ENCODE measurements at regions not wholly inside any gene's neighbourhood (a gene's known extent, or its start where the extent isn't known, plus 50 kb on each side); places are given as distances from the start of the nearest gene placed in this dataset.
"Not testable (repeated sequence)": the region's sequence is repeated elsewhere in the genome, so short reads cannot be mapped to it uniquely, and the experiment has no call there.

- no peak for TF ChIP-seq JUND (IDR thresholded peaks at IDR 0.05; ENCODE audit: low read depth)
- no peak for DNase-seq (ENCODE audit: low read depth in 1 of 2, low spot score in 1 of 2)
- in situ Hi-C loops (cut with HindIII; ENCODE audit: low pct_unique_long_range_greater_than_20kb, low sequenced_read_pairs), result no loop called here
Measured at GRCh38 chr2:191500566-191500883, 177.4 kb upstream of the NABP1 start.

DNA sequence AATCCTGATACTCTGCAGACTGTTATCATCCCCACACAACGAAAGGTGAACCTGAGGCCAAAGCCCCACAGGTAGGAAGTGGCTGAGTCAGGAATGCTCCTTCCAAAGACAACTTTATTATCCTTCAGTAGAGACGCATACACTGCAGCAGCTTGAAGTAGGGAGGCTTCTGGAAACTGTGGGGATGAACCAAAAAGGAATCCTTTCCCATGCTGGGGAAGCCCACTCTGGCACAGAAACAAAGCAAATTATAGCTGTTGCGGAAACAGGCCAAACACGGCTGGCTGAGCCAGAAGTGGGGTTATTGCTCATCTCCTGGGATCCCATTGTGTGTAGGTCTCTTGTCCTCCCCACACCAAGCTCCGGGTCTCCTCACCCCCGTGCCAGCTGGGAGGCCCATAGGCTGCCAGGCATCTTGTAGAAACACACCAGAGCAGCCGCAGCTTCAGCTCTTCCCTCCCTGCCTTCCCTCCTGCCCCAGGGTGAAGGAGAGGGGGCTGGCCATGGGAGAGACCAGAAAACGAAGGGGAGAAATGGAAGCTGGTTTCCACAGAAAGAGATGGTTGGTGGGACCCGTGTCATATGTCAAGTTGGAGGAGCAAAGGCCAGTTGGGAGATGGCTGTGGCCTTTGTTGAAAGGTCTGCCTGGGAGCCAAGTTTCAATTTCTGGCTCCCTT, 176.9 kb upstream of the NABP1 start:
- no peak for DNase-seq (ENCODE audit: low read depth in 1 of 2, low spot score in 1 of 2)
- in situ Hi-C loops (cut with HindIII; ENCODE audit: low pct_unique_long_range_greater_than_20kb, low sequenced_read_pairs), result no loop called here
- no peak for TF ChIP-seq JUND (IDR thresholded peaks at IDR 0.05; ENCODE audit: low read depth)

GRCh38 chr2:191501561-191502168, 176.3 kb upstream of the NABP1 start:
- in situ Hi-C loops (cut with HindIII; ENCODE audit: low pct_unique_long_range_greater_than_20kb, low sequenced_read_pairs), result no loop called here
- peak; percentile 23 to 63 for DNase-seq (ENCODE audit: low read depth in 1 of 2, low spot score in 1 of 2)
- TF ChIP-seq JUND (IDR thresholded peaks at IDR 0.05; ENCODE audit: low read depth), result no peak

- DNase-seq (ENCODE audit: low read depth in 1 of 2, low spot score in 1 of 2), result no peak
- in situ Hi-C loops (cut with HindIII; ENCODE audit: low pct_unique_long_range_greater_than_20kb, low sequenced_read_pairs), result no loop called here
Measured at GRCh38 chr2:191506515-191506914, 171.4 kb upstream of the NABP1 start.

GRCh38 chr2:191507252-191507853, 170.6 kb upstream of the NABP1 start:
- DNase-seq (ENCODE audit: low read depth in 1 of 2, low spot score in 1 of 2); in situ Hi-C loops (cut with HindIII; ENCODE audit: low pct_unique_long_range_greater_than_20kb, low sequenced_read_pairs): not testable (repeated sequence)

More at GRCh38 chr2:191506515-191506914, 171.4 kb upstream of the NABP1 start:
- no peak for TF ChIP-seq JUND (IDR thresholded peaks at IDR 0.05; ENCODE audit: low read depth)

GRCh38 chr2:191508738-191509137, 169.2 kb upstream of the NABP1 start:
- no peak for TF ChIP-seq JUND (IDR thresholded peaks at IDR 0.05; ENCODE audit: low read depth)
- no peak for DNase-seq (ENCODE audit: low read depth in 1 of 2, low spot score in 1 of 2)
- in situ Hi-C loops (cut with HindIII; ENCODE audit: low pct_unique_long_range_greater_than_20kb, low sequenced_read_pairs), result no loop called here

DNA sequence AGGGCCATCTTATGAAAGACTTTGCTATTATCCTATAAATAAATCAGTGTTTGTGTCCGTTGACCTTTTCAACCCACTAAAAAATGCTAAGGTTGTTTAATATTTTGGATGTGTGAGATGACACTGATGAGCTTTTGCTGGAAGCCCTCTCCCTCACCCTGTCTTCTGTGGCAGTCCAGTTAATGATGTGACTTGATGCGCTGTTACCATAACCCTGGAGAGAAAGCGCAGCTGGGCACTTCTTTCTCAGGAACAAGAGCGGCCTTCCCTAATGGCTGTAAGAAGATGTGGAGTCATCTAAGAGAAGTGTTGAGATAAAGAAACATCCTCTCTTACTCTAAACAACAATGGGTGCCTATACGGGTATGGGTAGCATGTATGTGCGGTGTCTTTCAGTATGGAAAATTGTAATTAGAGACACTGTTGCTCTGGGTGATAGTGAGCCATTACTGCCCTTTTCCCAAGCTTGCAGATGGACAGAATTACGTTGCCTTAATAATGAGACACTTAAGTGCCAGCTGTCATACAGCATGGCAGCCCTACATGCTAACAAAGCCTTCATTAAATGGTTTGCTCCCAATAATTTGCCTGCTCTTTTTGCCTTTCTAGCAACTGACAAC, 165.6 kb upstream of the NABP1 start:
- in situ Hi-C loops (cut with HindIII; ENCODE audit: low pct_unique_long_range_greater_than_20kb, low sequenced_read_pairs), result no loop called here
- TF ChIP-seq JUND (IDR thresholded peaks at IDR 0.05; ENCODE audit: low read depth), result no peak
- DNase-seq (ENCODE audit: low read depth in 1 of 2, low spot score in 1 of 2), result no peak

DNA sequence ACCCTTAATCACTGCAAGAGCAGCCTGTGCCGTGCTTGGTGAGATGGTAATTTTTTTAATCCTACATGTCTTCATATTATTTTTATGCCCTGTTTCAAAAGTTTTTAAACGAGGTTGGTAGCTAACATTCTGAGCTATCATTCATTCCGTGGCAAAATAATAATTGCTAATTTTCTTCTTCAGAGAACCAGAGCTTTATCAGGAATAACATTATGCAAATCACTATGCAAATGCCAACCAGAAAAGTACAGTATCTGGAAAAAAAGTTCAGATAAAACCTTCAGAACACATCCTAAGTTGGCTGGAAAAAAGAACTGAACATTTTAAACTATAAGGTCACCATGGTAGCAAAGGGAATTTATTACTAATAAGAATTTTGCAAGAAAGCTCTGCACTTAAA, 165.1 kb upstream of the NABP1 start:
- no peak for TF ChIP-seq JUND (IDR thresholded peaks at IDR 0.05; ENCODE audit: low read depth)
- in situ Hi-C loops (cut with HindIII; ENCODE audit: low pct_unique_long_range_greater_than_20kb, low sequenced_read_pairs), result no loop called here
- no peak for DNase-seq (ENCODE audit: low read depth in 1 of 2, low spot score in 1 of 2)

DNA sequence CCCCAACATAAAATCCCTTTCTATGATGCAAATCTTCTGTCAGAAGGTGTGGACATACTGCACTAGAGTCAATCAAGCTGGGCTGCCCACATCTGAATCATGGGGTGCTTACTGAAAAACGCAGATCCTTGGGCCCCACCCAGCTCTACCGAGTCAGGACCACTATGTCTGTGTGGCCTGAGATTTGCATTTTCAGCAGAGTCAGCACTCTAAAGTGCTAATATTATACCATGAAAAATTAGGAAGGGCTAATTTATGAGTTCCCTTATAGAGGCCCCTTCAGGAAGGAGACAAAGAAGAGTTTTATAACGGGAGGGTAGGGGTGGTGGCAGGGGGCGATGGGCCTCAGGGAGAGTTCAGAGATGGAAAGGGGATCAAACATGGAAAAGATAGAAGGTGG, 163.3 kb upstream of the NABP1 start:
- DNase-seq (ENCODE audit: low read depth in 1 of 2, low spot score in 1 of 2), result no peak
- in situ Hi-C loops (cut with HindIII; ENCODE audit: low pct_unique_long_range_greater_than_20kb, low sequenced_read_pairs), result no loop called here
- TF ChIP-seq JUND (IDR thresholded peaks at IDR 0.05; ENCODE audit: low read depth), result no peak

- no peak for DNase-seq (ENCODE audit: low read depth in 1 of 2, low spot score in 1 of 2)
- TF ChIP-seq JUND (IDR thresholded peaks at IDR 0.05; ENCODE audit: low read depth), result no peak
- in situ Hi-C loops (cut with HindIII; ENCODE audit: low pct_unique_long_range_greater_than_20kb, low sequenced_read_pairs), result no loop called here
Measured at GRCh38 chr2:191515551-191515950, 162.4 kb upstream of the NABP1 start.

DNA sequence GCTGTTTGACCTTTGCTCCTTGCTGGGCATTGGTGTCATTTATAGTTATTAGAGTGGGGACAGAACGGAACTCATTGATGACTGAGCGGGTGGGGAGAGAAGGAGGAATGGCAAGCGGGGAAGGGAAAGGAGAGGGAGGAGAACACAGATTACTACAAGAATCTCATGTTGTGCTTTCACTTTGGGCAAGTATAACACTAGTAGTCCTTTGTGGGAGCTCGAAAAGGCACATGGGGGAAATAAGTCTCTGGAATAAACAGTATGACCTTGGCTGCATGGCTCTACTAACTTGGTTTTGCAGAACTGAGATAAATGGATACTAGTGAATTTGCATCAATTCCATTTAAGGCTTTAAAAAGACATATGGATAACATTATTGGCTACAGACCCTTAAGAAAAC, 161.7 kb upstream of the NABP1 start:
- no peak for TF ChIP-seq JUND (IDR thresholded peaks at IDR 0.05; ENCODE audit: low read depth)
- in situ Hi-C loops (cut with HindIII; ENCODE audit: low pct_unique_long_range_greater_than_20kb, low sequenced_read_pairs), result no loop called here
- no peak for DNase-seq (ENCODE audit: low read depth in 1 of 2, low spot score in 1 of 2)

DNA sequence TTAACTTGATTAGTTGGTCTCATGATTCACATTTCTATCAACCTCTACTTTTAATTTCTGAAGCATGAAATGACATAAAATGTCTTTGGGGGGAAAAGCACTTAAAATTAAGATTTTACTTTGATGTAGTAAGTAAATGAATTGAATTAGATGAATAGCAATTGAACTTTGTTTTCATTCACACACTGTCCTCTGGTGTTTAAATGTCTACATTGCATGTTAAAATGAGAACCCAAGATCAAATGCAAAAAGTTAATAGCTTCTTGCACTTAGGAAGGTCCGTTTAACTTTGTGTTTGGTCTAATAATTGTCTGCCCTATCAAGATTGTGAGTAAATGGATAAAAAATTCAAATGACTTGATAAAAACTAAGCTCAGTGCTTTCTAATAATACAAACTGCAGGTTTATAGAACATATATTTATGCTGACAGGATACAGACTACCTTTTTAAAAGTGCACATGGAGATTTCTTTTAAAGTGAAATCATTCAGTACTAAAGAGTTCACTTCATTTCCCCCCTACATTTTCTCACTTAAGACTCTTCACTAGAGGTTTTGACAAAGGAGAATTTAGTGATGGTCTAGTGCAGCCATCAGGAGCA, 156.2 kb upstream of the NABP1 start:
- in situ Hi-C loops (cut with HindIII; ENCODE audit: low pct_unique_long_range_greater_than_20kb, low sequenced_read_pairs), result no loop called here
- peak in 1 of 2 experiments; percentile 44 for DNase-seq (ENCODE audit: low read depth in 1 of 2, low spot score in 1 of 2)
- TF ChIP-seq JUND (IDR thresholded peaks at IDR 0.05; ENCODE audit: low read depth), result no peak
